ENCODE measurements at regions not wholly inside any gene's neighbourhood (a gene's known extent, or its start where the extent isn't known, plus 50 kb on each side); places are given as distances from the start of the nearest gene placed in this dataset.

- DNase-seq (ENCODE audit: low read depth in 3 of 3, low spot score in 1 of 3) = no peak
These were observed 53.1 kb upstream of the GLRA2 start for GRCh38 chrX:14476205-14476604.

DNA sequence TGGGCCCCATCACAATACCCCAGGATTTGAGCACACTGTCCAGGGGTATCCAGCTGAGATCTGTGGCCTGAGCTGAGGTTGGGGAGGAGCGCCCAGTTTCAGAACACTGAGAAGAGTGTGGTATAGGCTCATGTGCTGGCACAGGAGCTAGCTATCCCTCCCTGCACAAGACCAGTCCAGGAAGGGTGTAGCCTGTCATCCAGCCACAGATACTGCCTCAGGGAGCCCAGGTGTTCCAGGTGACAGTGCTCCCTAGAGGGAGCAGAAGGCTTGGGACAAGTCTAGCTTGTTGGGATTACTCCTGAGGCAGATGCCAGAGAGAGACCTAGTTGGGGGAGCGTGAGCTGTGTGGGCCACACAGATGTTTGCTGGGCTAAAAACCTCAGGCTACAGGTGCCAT lies 79.6 kb upstream of the GLRA2 start:
- DNase-seq (ENCODE audit: low read depth in 3 of 3, low spot score in 1 of 3) = no peak

DNA sequence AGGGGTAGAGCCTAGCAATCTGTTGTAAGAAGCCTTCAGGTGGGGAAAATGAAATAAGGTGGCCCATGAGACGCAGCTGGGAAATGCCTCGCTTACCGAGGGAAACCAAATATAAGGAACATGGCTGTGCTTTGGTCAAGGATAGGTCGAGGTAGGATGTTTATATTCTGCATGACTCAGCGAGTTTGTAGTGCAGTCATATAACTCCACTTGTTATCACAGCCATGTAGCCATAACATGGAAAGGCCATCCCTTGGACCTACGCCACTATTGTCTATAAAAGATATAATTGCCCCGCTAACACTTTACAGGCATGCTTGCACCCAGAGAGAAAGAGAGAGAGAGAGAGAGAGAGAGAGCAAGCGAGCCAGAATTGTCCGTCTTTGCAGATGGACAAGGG lies 80.9 kb upstream of the GLRA2 start:
- no peak for DNase-seq (ENCODE audit: low read depth in 3 of 3, low spot score in 1 of 3)

- no peak for DNase-seq (ENCODE audit: low read depth in 3 of 3, low spot score in 1 of 3)
These were observed 89.2 kb upstream of the GLRA2 start for GRCh38 chrX:14440106-14440505.

GRCh38 chrX:14427614-14428013 lies 101.7 kb upstream of the GLRA2 start:
- DNase-seq (ENCODE audit: low read depth in 3 of 3, low spot score in 1 of 3) = no peak

DNA sequence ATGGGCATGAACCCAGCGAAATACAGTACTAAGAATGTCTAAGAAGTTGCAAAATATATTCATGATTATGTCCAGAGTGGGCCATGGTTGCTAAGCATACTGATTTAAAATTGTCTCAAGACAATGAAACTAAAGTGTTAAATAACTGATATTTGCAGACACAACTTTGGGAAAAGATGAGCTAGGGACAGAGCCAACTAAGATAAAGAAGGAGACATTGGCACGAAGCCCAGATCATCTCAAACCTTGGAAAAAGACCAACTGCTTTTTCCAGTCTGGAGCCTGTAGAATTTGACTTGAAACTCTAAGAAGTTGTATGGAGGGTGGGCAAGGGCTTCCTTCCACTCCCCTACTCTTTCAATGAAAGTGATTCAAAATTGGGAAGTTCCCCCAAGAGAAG lies 108.5 kb upstream of the GLRA2 start:
- no peak for DNase-seq (ENCODE audit: low read depth in 3 of 3, low spot score in 1 of 3)

DNA sequence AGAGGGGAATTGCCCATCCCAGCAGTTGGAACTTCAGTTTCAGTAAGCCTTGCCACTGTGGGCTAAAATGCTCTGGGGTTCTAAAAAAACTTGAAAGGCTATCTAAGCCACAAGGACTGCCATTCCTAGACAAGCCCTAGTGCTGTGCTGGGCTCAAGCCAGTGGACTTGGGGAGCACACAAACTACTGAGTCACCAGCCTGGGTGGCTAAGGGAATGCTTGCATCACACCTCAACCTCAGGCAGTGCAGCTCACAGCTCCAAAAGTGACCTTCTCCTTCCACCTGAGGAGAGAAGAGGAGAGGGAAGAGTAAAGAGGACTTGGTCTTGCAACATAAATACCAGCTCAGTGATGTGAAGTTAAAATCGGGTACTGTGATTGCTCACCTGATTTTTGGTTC lies 116.7 kb upstream of the GLRA2 start:
- no peak for DNase-seq (ENCODE audit: low read depth in 3 of 3, low spot score in 1 of 3)

DNA sequence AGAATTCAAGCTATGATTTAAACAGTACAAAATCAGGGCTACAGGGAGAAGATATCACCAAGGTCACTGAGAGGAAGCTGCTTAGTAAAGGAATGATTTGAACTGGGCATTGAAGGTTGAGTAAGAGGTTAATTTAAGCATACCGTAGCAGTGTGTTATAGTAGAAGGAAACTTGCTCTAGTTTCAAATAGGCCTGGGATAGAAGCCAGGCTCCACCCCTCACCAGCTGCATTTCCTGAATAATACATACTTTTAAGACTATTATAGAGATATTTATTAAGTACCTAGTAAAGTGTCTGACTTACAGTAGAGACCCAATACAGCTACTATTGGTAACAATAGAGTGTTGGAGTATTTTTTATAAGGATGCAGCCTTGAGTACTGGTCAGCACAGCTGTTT lies 118.0 kb upstream of the GLRA2 start:
- DNase-seq (ENCODE audit: low read depth in 3 of 3, low spot score in 1 of 3) = no peak

- no peak for DNase-seq (ENCODE audit: low read depth in 3 of 3, low spot score in 1 of 3)
These were observed 120.0 kb upstream of the GLRA2 start for GRCh38 chrX:14409341-14409740.

- no peak for DNase-seq (ENCODE audit: low read depth in 3 of 3, low spot score in 1 of 3)
These were observed 123.1 kb upstream of the GLRA2 start for GRCh38 chrX:14406225-14406624.

GRCh38 chrX:14398725-14399124 lies 130.6 kb upstream of the GLRA2 start:
- no peak for DNase-seq (ENCODE audit: low read depth in 3 of 3, low spot score in 1 of 3)

- no peak for DNase-seq (ENCODE audit: low read depth in 3 of 3, low spot score in 1 of 3)
These were observed 139.7 kb upstream of the GLRA2 start for GRCh38 chrX:14389682-14390081.

DNA sequence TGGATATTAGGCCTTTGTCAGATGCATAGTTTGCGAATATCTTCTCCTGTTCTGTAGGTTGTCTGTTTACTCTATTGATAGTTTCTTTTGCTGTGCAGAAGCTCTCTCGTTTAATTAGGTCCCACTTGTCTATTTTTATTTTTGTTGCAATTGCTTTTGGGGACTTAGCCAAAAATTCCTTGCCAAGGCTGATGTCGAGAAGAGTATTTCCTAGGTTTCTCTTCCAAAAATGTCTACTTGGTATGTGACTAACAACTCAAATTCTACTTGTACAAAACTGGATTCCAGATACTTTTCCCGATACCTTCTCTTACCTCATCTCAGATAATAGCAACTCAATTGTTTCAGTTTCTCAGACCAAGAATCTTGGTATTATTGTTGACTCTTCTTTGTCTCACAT lies 142.4 kb upstream of the GLRA2 start:
- no peak for DNase-seq (ENCODE audit: low read depth in 3 of 3, low spot score in 1 of 3)

DNA sequence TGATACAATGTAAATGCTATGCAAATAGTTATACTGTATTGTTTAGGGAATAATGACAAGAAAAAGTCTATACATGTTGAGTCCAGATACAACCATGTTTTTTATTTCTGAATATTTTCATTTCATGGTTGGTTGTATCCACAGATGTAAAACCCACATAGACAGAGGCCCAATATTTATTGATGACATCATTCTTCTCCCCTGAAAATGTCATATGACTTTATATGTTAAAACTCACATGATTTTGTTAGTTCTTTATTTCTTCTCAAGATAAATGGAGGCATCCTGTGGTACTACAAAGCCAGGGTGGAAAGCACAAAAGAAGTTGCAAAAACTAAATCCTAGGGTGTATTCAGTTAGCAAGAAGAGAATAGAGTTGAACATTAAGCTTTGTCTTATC lies 149.3 kb upstream of the GLRA2 start:
- no peak for DNase-seq (ENCODE audit: low read depth in 3 of 3, low spot score in 1 of 3)

DNA sequence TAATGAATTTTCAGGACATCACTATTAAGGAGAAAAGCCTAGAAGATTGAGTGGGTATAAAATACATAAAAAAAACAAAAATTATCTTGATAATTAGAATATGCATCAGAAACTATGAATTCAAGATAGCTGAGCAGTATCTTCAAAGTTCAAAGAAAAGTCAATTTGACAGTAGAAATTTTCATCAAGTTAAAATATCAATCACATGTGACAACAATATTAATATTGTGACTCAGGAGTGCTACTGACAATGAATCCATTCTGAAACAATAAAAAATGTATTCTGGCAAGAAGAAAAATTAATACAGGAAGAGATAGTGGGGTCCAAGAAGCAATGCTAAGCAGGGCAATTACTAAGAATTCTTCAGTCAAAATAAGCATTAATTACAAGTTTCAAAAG lies 151.9 kb upstream of the GLRA2 start:
- DNase-seq (ENCODE audit: low read depth in 3 of 3, low spot score in 1 of 3) = no peak

DNA sequence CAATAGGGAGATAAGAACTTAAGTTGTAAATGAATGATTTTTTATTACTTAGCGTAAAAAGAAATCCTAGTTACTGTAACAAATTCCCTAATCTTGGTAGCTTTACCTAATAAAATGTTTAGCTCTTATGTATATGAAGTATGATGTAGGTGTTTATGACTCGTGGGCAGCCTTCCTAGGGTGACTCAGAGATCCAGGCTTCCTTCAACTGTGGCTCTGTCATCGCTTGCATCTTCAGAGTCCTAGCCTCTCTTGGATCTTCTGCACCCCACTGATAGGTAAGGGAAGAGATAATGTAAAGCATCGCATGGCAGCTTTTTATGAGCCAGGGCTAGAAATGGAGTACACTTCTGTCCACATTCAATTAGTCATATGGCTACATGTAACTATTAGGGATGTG lies 165.6 kb upstream of the GLRA2 start:
- no peak for DNase-seq (ENCODE audit: low read depth in 3 of 3, low spot score in 1 of 3)

- DNase-seq (ENCODE audit: low read depth in 3 of 3, low spot score in 1 of 3) = no peak
These were observed 166.6 kb upstream of the GLRA2 start for GRCh38 chrX:14362721-14363120.

GRCh38 chrX:14361435-14361834 lies 167.9 kb upstream of the GLRA2 start:
- DNase-seq (ENCODE audit: low read depth in 3 of 3, low spot score in 1 of 3) = no peak

GRCh38 chrX:14359727-14360126 lies 169.6 kb upstream of the GLRA2 start:
- no peak for DNase-seq (ENCODE audit: low read depth in 3 of 3, low spot score in 1 of 3)

DNA sequence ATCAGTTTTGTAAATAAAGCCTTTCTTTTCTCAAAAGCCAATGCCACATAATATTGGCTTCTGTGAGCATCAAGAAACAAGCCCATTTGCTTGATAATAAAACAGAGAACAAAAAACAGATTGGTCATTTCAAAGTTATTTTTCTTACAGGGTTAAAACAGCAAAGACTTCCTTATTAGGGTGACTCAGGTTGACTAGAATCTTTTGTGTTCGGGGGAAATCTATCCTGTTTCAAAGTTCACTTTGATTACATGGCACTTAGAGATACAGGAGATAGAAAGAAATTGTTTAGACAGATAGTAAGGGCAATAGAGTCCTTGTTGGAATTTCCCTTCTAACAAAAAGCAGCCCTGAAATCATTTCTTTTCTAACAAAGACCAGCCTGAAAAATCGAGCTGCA lies 170.0 kb upstream of the GLRA2 start:
- DNase-seq (ENCODE audit: low read depth in 3 of 3, low spot score in 1 of 3) = no peak

DNA sequence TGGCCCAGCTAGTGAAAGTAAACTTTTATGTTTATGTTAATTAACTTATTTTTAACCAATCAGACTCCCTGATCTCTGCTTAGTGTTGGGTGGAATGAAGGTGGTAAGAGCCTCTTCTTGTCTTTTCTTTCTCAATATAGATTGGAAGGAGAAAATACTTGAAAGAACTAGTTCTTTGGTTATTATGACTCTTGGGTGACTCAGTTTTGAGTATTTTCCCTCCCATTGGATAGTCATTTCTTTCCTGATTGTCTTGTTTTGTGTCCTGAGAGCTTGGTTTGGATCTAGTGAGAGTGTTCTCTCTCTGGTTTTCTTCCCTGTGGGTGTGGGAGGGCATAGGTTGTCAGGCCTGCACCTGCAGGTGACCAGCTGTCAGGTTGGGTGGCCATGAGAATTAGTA lies 172.0 kb upstream of the GLRA2 start:
- no peak for DNase-seq (ENCODE audit: low read depth in 3 of 3, low spot score in 1 of 3)

- no peak for DNase-seq (ENCODE audit: low read depth in 3 of 3, low spot score in 1 of 3)
These were observed 172.9 kb upstream of the GLRA2 start for GRCh38 chrX:14356401-14356800.

DNA sequence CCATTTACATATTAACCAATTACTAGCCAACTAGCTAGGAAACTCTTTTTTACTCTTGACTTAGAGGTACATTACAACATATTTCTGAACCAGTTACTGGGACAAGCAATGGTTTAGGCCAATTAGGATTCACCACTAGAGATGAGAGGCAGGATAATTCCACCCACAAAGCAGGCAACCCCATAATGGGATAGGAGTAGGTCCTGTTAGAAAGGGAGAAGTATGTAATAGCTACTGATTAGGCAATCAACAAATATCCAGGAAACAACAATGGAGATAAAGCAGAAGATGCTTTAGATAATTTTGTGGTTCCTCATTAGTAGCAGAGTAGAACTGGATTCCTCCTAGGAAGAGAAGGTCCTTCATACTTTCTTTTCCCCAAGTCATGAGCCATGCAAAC lies 173.8 kb upstream of the GLRA2 start:
- no peak for DNase-seq (ENCODE audit: low read depth in 3 of 3, low spot score in 1 of 3)

DNA sequence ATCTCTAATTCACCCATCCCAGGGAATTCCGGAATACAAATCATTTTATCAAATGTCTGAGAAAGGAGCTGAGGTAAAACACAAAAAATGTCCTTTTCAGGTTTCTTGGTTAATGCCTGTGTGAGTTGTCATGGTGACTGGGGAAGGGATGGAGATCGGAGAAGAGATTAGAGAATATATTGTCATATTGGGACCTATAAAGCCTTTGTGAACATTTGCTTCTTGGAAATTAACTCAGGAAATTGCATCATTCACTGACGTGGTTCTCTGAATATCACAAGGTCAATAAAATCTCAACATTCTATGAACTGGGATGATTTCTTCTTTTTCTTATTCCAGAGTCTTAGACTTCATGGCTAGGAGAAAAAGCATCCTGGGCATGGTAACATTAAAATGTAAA lies 174.8 kb upstream of the GLRA2 start:
- DNase-seq (ENCODE audit: low read depth in 3 of 3, low spot score in 1 of 3) = no peak

Data from stimulated activated CD4-positive, alpha-beta T cell treated with anti-CD3 and anti-CD28 coated beads, TNF-alpha, amount 100 ng/mL, for 1 hour (primary cell).